Right lobe of liver (tissue), 4 donors: ENCODE measurements at regions not wholly inside any gene's neighbourhood (a gene's known extent, or its start where the extent isn't known, plus 50 kb on each side); places are given as distances from the start of the nearest gene placed in this dataset.

Experiments
- POLR2A ChIP-seq: fragments of 450-650 bp; IDR thresholded peaks from one replicate; pipeline ENCODE4 v1.6.1; 2017; ENCODE audit warnings: antibody characterized with exemption, mild to moderate bottlenecking
- TF ChIP-seq, protein P1 (sequence below), 4 donors: fragments of 200-600 bp in 3 of 4; fragments of 450-650 bp in 1 of 4; IDR thresholded peaks; one replicate each; pipeline versions ENCODE4 v1.5.1 to v1.8.0; 2016 to 2022; ENCODE audit warnings: antibody characterized with exemption in 4 of 4, mild to moderate bottlenecking in 2 of 4
- donor health status: DM: no; HTN: no; CAD: no.
- donor health status: DM: no; HTN: no; CAD: no.
- donor health status: DM: no; HTN: yes; CAD: no.

DNA sequence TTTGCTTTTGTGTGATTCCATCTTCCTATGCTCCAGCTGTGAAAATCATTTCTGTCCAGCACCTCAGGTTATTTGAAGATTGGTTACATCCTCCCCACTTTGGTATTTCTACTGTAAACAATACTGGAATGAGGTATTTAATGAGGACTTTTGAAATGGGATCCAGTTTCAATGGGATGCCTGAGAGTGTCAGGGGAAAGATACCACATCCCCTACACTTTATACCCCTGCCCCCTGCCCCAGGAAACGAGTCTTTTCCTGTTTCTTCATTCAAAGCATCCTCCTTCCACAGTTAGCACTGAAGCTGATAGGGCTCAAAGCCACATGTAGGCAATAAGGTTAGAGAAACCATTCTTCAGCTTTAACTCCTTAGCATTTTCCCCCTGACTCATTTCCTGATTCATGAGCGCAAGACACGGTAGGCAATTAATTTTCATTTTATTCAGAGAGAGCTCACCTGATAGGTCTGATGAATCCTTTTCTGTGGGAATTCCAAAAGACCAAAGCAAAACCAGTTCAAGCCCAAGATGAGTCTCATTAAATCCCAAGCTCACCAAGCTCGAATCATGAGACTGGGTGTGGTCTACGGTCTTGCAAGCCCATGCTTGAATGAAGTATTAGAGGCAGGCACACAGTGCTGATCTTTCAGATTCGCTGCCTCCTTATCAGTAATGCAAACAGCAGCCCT is 143.6 kb upstream of the CRY1 start:
- TF ChIP-seq, protein P1, sequence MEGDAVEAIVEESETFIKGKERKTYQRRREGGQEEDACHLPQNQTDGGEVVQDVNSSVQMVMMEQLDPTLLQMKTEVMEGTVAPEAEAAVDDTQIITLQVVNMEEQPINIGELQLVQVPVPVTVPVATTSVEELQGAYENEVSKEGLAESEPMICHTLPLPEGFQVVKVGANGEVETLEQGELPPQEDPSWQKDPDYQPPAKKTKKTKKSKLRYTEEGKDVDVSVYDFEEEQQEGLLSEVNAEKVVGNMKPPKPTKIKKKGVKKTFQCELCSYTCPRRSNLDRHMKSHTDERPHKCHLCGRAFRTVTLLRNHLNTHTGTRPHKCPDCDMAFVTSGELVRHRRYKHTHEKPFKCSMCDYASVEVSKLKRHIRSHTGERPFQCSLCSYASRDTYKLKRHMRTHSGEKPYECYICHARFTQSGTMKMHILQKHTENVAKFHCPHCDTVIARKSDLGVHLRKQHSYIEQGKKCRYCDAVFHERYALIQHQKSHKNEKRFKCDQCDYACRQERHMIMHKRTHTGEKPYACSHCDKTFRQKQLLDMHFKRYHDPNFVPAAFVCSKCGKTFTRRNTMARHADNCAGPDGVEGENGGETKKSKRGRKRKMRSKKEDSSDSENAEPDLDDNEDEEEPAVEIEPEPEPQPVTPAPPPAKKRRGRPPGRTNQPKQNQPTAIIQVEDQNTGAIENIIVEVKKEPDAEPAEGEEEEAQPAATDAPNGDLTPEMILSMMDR (IDR thresholded peaks at IDR 0.05): no peak
- no peak for TF ChIP-seq POLR2A
